CD4-positive, alpha-beta T cell treated with Interleukin-6 for 4 hours (primary cell): ENCODE measurements at regions not wholly inside any gene's neighbourhood (a gene's known extent, or its start where the extent isn't known, plus 50 kb on each side); places are given as distances from the start of the nearest gene placed in this dataset.

Source experiments
- DNase-seq: peaks from one replicate; pipeline ENCODE4 v3.0.0-alpha.2; 2020; ENCODE audit warnings: mixed read lengths

- DNase-seq, result no peak
Measured at GRCh38 chr18:43482600-43482999, 205.3 kb upstream of the SYT4 start.

- no peak for DNase-seq
Measured at GRCh38 chr18:43484710-43485109, 207.4 kb upstream of the SYT4 start.

GRCh38 chr18:43485545-43485963 lies 208.3 kb upstream of the SYT4 start:
- no peak for DNase-seq

GRCh38 chr18:43486462-43486861 lies 209.2 kb upstream of the SYT4 start:
- no peak for DNase-seq

GRCh38 chr18:43501099-43501498 lies 223.8 kb upstream of the SYT4 start:
- DNase-seq, result no peak

- DNase-seq, result no peak
Measured at GRCh38 chr18:43506935-43507334, 229.6 kb upstream of the SYT4 start.

GRCh38 chr18:43507842-43508481 lies 230.7 kb upstream of the SYT4 start:
- no peak for DNase-seq

- no peak for DNase-seq
Measured at GRCh38 chr18:43514747-43515146, 237.5 kb upstream of the SYT4 start.

- no peak for DNase-seq
Measured at GRCh38 chr18:43515481-43515880, 238.2 kb upstream of the SYT4 start.

- no peak for DNase-seq
Measured at GRCh38 chr18:43524260-43524659, 247.0 kb upstream of the SYT4 start.

GRCh38 chr18:43525169-43525568 lies 247.9 kb upstream of the SYT4 start:
- no peak for DNase-seq

- no peak for DNase-seq
Measured at GRCh38 chr18:43526426-43527145, 249.3 kb upstream of the SYT4 start.

GRCh38 chr18:43531438-43531837 lies 254.1 kb upstream of the SYT4 start:
- no peak for DNase-seq

GRCh38 chr18:43533371-43533770 lies 256.1 kb upstream of the SYT4 start:
- no peak for DNase-seq

GRCh38 chr18:43534511-43534910 lies 257.2 kb upstream of the SYT4 start:
- DNase-seq, result no peak

GRCh38 chr18:43539862-43540261 lies 262.6 kb upstream of the SYT4 start:
- no peak for DNase-seq

GRCh38 chr18:43542016-43542415 lies 264.7 kb upstream of the SYT4 start:
- DNase-seq, result no peak

GRCh38 chr18:43543236-43543635 lies 265.9 kb upstream of the SYT4 start:
- no peak for DNase-seq

- no peak for DNase-seq
Measured at GRCh38 chr18:43547456-43547855, 270.2 kb upstream of the SYT4 start.

GRCh38 chr18:43559507-43559906 lies 282.2 kb upstream of the SYT4 start:
- DNase-seq, result no peak

GRCh38 chr18:43563780-43564179 lies 286.5 kb upstream of the SYT4 start:
- DNase-seq, result no peak

- DNase-seq, result no peak
Measured at GRCh38 chr18:43570593-43570992, 293.3 kb upstream of the SYT4 start.

- no peak for DNase-seq
Measured at GRCh38 chr18:43571078-43571689, 293.9 kb upstream of the SYT4 start.

GRCh38 chr18:43572163-43572562 lies 294.9 kb upstream of the SYT4 start:
- no peak for DNase-seq
